Activated CD4-positive, alpha-beta memory T cell treated with anti-CD3 and anti-CD28 coated beads, Interleukin-2, amount 10 ng/mL, durations not matched to agents 7 days and 5 days (primary cell): ENCODE measurements at regions not wholly inside any gene's neighbourhood (a gene's known extent, or its start where the extent isn't known, plus 50 kb on each side); places are given as distances from the start of the nearest gene placed in this dataset.

Source experiments
- CTCF ChIA-PET: fragments of 350-600 bp; sonication (Branson Sonifier 250); formaldehyde crosslinking; loops from one replicate; lab custom pipeline; 2021; ENCODE audit warnings: antibody characterized with exemption, inconsistent platforms; lab: Charles Lee
- POLR2A ChIA-PET: fragments of 350-600 bp; sonication (Branson Sonifier 250); formaldehyde crosslinking; loops from one replicate; lab custom pipeline; 2021; ENCODE audit warnings: antibody characterized with exemption; lab: Charles Lee
- DNase-seq: peaks from one replicate; pipeline ENCODE4 v3.0.0-alpha.2; 2020
- H3K27ac Mint-ChIP-seq: one replicate; pipeline ENCODE4 v1.8.0; 2021; ENCODE audit warnings: mild to moderate bottlenecking, mixed read lengths
- H3K27me3 Mint-ChIP-seq: one replicate; pipeline ENCODE4 v1.8.0; 2021; ENCODE audit warnings: mixed read lengths
- H3K36me3 Mint-ChIP-seq: one replicate; pipeline ENCODE4 v1.8.0; 2021; ENCODE audit warnings: low read depth, mixed read lengths
- H3K4me1 Mint-ChIP-seq: one replicate; pipeline ENCODE4 v1.8.0; 2021; ENCODE audit warnings: mixed read lengths
- H3K4me3 Mint-ChIP-seq: one replicate; pipeline ENCODE4 v1.8.0; 2021; ENCODE audit warnings: mild to moderate bottlenecking, mixed read lengths
- H3K9me3 Mint-ChIP-seq: one replicate; pipeline ENCODE4 v1.8.0; 2021; ENCODE audit warnings: mixed read lengths

DNA sequence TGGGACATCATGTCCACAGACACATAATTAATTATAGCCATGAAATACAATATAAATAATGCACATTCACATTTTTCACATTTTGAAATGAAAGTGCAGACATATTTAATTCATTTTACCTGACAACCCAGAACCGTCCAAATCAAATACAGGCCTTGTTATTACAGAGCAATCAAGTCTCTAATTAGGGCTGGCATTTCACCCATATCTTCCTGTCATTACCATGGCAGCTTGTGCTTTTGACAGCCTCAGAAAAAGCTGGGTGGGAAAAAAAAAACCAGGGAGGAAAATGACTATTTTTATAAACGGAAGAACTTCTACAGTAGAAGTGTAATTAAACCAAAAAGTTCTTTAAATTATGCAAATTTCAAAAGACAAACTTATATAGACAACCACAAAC, 436.4 kb downstream of the FBXO15 start:
- peaks cover 8% of the 10 kb centered on the region for H3K9me3 Mint-ChIP-seq
- H3K27me3 Mint-ChIP-seq, result no peaks in the 10 kb centered on the region
- ChIA-PET POLR2A (no interaction called here), CTCF (no interaction called here)
- no peak overlapping the region for H3K4me3 Mint-ChIP-seq
- H3K36me3 Mint-ChIP-seq, result no peaks in the 10 kb centered on the region
- DNase-seq, result no peak
- H3K4me1 Mint-ChIP-seq, result no peaks in the 10 kb centered on the region
- H3K27ac Mint-ChIP-seq, result no peak overlapping the region

DNA sequence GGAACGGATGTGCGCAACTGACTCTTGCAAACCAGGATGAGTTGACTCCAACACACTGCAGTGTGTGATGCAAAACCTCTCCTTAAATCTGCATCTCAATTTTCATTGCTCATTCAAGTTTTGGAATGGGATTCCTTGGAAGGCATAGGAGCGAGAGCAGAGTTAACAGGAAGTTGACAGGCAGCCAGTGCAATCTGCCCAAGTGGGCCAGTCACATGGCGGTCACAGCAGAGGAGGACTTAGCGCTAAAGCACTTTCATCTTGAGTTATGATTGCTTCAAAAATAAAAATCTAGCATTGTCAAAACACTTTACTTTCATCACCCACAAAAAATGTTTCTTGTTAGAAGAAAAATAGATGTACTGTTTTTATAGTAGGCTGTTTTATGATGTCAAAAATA, 439.0 kb downstream of the FBXO15 start:
- Mint-ChIP-seq H3K9me3 (peaks cover 4% of the 10 kb centered on the region), H3K27me3 (no peaks in the 10 kb centered on the region), H3K4me3 (no peak overlapping the region), H3K36me3 (no peaks in the 10 kb centered on the region), H3K27ac (no peak overlapping the region), H3K4me1 (no peaks in the 10 kb centered on the region)
- DNase-seq, result no peak
- ChIA-PET CTCF (no interaction called here), POLR2A (no interaction called here)

DNA sequence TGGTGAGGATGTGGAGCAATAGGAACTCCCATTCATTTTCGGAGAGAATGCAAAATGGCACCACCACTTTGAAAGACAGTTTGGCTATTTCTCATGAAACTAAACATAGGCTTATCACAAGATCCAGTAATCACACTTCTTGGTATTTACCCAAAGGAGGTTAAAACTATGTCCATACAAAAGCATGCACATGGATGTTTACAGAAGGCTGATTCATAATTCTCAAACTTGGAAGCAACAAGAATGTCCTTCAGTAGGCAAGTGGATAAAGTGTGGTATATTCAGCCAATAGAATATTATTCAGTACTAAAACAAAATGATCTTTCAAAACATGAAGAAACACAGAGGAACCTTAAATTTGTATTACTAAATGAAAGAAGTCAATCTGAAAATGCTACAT, 440.6 kb downstream of the FBXO15 start:
- peaks cover under 1% of the 10 kb centered on the region for H3K9me3 Mint-ChIP-seq
- H3K27ac Mint-ChIP-seq, result no peak overlapping the region
- no peaks in the 10 kb centered on the region for H3K36me3 Mint-ChIP-seq
- no peaks in the 10 kb centered on the region for H3K27me3 Mint-ChIP-seq
- H3K4me1 Mint-ChIP-seq, result no peaks in the 10 kb centered on the region
- POLR2A ChIA-PET, result no interaction called here
- DNase-seq, result no peak
- CTCF ChIA-PET, result no interaction called here
- no peak overlapping the region for H3K4me3 Mint-ChIP-seq

DNA sequence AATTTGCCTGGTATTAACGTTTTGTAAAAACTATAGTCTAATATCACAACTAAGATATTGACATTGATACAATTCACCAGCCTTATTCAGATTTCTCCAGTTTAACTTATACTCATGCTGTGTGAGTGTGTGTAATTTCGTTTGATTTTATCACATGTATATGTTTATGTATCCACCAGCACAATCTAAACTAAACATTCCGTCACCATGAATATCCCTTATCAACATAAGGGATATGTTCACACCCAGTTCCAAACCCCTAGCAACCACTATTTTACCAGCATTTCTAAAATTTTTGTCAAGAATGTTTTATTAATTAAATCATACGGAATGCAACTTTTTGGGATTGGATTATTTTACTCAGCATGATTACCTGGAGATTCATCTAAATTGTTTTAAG, 450.3 kb downstream of the FBXO15 start:
- CTCF ChIA-PET, result no interaction called here
- H3K4me1 Mint-ChIP-seq, result no peaks in the 10 kb centered on the region
- H3K4me3 Mint-ChIP-seq, result no peak overlapping the region
- POLR2A ChIA-PET, result no interaction called here
- no peak overlapping the region for H3K27ac Mint-ChIP-seq
- H3K9me3 Mint-ChIP-seq, result no peaks in the 10 kb centered on the region
- no peaks in the 10 kb centered on the region for H3K27me3 Mint-ChIP-seq
- DNase-seq, result no peak
- no peaks in the 10 kb centered on the region for H3K36me3 Mint-ChIP-seq

DNA sequence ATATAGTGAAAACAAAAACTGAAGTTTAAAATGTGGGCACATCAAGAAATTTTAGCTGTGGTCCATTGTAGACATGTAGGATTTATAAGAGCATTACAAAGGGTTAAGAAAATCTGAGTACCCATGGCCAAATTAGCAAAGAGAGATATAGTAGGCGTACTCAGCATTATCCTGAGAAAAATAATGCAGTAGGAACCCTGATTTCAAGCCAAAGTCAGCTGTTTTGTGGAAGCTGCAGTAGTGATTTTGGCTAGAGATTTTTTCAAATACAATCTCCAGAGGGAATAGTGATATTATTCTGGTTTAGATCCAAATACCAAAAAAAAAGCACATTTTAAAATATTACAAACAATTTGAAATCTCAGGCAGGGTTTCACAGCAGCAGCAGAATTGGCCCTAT, 450.9 kb downstream of the FBXO15 start:
- Mint-ChIP-seq H3K27me3 (no peaks in the 10 kb centered on the region), H3K4me3 (no peak overlapping the region), H3K36me3 (no peaks in the 10 kb centered on the region), H3K27ac (no peak overlapping the region), H3K9me3 (peaks cover 3% of the 10 kb centered on the region), H3K4me1 (no peaks in the 10 kb centered on the region)
- DNase-seq, result no peak
- ChIA-PET CTCF (no interaction called here), POLR2A (no interaction called here)

DNA sequence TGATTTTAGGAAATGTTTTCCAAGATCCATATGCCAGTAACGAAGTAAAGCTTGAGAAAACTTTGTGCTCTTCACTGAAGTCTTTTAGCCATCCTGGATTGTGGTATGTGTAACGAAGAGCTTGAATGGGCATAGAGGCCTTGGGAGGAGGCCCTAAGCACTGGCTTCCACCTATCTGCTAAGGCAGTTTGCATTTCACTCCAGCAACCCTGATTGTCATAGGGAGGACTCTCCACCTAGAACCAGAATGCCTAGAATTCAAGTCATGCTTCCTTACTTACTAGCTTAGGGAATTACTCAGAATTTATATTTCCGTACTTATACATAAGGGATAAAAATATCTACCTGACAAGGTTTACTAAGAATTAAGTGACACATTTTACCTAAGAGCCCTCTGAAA, 451.5 kb downstream of the FBXO15 start:
- no peaks in the 10 kb centered on the region for H3K27me3 Mint-ChIP-seq
- no peaks in the 10 kb centered on the region for H3K36me3 Mint-ChIP-seq

DNA sequence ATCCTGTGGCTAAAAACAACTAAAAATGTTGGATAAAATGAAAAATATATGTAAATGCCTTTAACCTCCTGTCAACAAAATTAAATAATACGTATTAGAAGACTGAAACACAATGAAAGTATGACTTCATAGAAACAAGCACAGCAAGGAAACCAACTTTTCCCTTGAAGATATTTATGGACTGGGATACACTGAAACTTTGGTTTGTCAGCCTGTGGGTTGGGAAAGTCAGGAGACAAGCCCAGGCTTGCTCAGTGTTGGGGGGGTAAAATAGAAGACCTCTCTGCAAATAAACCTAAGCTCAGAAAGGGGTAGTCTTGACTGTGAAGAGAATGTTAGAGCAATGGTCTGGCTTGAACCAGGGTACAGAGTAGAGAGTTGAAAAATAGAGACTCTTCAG, 454.5 kb downstream of the FBXO15 start:
- Mint-ChIP-seq H3K36me3 (no peaks in the 10 kb centered on the region), H3K27ac (no peak overlapping the region), H3K27me3 (no peaks in the 10 kb centered on the region), H3K9me3 (peaks cover 5% of the 10 kb centered on the region), H3K4me3 (no peak overlapping the region), H3K4me1 (no peaks in the 10 kb centered on the region)
- DNase-seq, result no peak
- ChIA-PET POLR2A (no interaction called here), CTCF (no interaction called here)

More for the DNA sequence above, 451.5 kb downstream of the FBXO15 start:
- ChIA-PET POLR2A (no interaction called here), CTCF (no interaction called here)
- peaks cover 5% of the 10 kb centered on the region for H3K9me3 Mint-ChIP-seq
- H3K4me1 Mint-ChIP-seq, result no peaks in the 10 kb centered on the region
- no peak overlapping the region for H3K4me3 Mint-ChIP-seq
- H3K27ac Mint-ChIP-seq, result no peak overlapping the region
- no peak for DNase-seq

DNA sequence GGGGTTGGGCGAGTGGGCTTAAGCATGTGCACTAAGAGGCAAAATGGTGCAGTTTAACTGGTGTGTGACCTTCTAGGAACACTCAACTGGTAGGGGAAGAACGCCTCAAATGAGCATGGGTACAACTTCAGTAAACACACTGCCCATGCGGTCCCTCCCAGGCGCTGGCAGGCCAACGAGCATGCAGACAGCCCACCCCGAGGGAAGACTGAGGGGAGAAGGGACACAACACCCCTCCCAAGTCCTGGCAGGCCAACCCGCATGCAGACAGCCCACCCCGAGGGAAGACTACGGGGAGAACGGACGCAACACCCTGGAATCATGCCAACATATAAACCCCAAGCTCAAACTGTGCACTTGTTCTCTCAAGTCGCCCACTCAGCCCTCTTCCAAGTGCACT, 456.0 kb downstream of the FBXO15 start:
- Mint-ChIP-seq H3K27me3 (no peaks in the 10 kb centered on the region), H3K9me3 (peaks cover 5% of the 10 kb centered on the region), H3K36me3 (no peaks in the 10 kb centered on the region), H3K27ac (no peak overlapping the region), H3K4me3 (no peak overlapping the region), H3K4me1 (no peaks in the 10 kb centered on the region)
- no peak for DNase-seq
- CTCF ChIA-PET, result no interaction called here
- POLR2A ChIA-PET, result no interaction called here

DNA sequence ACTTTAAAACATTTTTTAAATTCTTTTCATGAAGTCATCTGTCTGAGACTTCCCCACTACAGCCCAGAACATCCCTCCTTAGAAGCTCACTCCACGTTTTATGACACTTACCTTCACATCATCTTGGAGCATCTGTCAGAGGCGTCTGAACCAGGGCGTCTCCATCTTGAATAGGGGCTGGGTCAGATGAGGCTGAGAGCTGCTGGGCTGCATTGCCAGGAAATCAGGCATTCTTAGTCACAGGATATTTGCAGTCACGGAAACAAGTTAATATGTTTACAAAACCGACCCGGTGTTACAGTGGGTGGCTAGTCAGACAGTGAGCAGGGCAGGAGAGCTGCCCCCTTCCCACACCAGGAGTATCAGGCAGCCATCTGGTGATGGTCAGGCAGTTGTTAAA, 456.5 kb downstream of the FBXO15 start:
- no peak for DNase-seq
- CTCF ChIA-PET, result no interaction called here
- H3K4me1 Mint-ChIP-seq, result no peaks in the 10 kb centered on the region
- no peak overlapping the region for H3K4me3 Mint-ChIP-seq
- POLR2A ChIA-PET, result no interaction called here
- no peaks in the 10 kb centered on the region for H3K27me3 Mint-ChIP-seq
- H3K27ac Mint-ChIP-seq, result no peak overlapping the region
- no peaks in the 10 kb centered on the region for H3K36me3 Mint-ChIP-seq
- peaks cover 5% of the 10 kb centered on the region for H3K9me3 Mint-ChIP-seq

DNA sequence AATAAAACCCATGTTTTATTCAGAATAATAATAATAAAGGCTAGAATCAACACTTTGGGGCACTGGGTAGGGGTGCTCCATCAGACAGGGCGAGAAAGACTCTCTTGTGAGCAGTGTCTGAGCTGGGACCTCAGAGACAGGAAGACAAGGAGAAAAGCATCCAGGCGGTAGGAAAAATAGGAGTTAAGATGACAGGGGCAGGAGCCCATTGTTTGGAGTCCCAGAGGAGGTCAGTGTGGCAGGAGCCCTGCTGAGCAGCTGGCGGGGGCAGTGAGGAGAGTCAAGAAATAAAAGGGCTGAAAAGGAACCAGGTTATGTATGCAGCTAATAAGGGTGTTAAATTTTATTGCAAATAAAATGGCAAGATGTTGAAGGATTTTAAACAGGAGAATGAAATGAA, 457.4 kb downstream of the FBXO15 start:
- Mint-ChIP-seq H3K9me3 (peaks cover 5% of the 10 kb centered on the region), H3K4me3 (no peak overlapping the region), H3K27me3 (no peaks in the 10 kb centered on the region), H3K36me3 (no peaks in the 10 kb centered on the region), H3K4me1 (no peaks in the 10 kb centered on the region), H3K27ac (no peak overlapping the region)
- ChIA-PET CTCF (no interaction called here), POLR2A (no interaction called here)
- no peak for DNase-seq

DNA sequence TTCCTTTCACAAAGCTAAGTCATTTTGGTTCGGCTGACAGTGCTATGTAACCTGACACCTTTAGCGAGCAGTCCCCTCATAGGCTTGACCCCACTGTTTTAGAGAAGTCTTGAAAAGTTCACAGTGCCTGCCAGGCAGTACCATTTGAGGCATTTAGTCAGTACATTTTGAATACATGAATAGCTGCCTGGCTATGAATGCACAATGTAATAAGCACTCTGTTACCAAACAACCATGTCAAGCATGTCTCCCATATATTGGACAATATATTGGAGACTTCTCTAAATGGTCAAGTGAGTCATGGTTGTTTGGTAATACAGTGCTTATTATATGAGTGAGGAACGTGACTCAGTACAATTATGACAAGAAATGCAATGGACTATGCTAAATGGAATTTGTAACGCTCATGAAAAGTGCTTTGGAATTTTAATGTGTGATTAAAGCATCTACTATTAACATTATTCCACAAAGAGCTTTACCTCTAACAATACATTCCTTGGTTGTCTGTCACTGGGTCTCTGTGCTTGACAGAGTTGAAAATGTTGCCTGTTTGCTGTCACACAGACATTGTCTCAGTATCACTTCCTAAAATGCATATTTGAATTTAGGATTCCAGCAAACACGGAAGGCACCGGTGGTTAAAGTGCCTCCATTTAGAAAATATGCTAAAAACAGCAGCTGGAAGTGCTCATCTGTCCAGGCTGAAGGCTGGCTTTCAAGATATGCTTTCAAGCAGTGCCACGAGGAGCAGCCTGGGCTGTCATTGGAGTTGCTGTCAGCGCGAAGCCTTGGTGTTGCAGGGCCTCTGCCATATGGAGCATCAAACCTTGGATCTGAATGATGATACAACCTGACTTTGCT, 458.6 kb downstream of the FBXO15 start:
- no peak for DNase-seq
- Mint-ChIP-seq H3K9me3 (peaks cover 5% of the 10 kb centered on the region), H3K4me3 (no peak overlapping the region), H3K4me1 (no peaks in the 10 kb centered on the region), H3K27me3 (no peaks in the 10 kb centered on the region), H3K27ac (no peak overlapping the region), H3K36me3 (no peaks in the 10 kb centered on the region)
- CTCF ChIA-PET, result no interaction called here
- POLR2A ChIA-PET, result no interaction called here

DNA sequence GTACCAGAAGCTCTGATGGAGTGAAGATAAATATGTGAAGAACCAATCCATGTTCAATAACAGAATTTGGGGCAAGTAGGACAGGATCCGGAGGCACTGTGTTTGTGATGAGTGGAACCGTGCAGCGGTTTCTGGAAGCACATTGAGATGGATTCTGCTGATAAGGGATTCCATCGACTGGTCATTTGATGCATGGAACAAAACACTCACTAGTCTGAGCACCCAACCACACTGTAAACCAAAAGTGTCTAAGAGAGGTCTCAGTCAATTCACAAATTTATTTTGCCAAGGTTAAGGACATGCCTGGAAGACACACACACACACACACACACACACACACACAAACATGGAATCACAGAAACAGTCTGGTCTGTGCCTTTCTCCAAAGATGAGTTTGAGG, 459.5 kb downstream of the FBXO15 start:
- ChIA-PET CTCF (no interaction called here), POLR2A (no interaction called here)
- H3K4me1 Mint-ChIP-seq, result no peaks in the 10 kb centered on the region
- peaks cover 5% of the 10 kb centered on the region for H3K9me3 Mint-ChIP-seq
- H3K4me3 Mint-ChIP-seq, result no peak overlapping the region
- H3K27ac Mint-ChIP-seq, result no peak overlapping the region
- DNase-seq, result no peak
- no peaks in the 10 kb centered on the region for H3K27me3 Mint-ChIP-seq
- no peaks in the 10 kb centered on the region for H3K36me3 Mint-ChIP-seq

DNA sequence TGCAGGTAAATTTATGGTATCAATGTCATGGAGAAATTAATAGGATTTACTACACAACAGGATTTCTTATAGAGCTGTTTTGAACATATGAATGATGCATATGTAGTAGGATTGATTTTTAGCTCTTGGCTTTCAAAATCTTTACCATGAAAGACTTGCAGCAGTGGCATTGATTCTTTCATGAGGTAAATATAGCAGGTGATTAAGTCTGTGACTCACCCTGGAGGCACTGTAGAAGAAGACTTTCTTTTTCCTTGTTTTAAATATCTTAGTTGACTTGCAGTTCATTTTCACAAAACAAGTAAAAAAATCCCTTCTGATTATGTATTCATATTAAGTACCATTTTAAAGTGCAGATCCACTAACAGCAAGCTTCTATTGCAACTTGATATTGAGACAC, 463.0 kb downstream of the FBXO15 start:
- DNase-seq, result no peak
- no peaks in the 10 kb centered on the region for H3K27me3 Mint-ChIP-seq
- H3K9me3 Mint-ChIP-seq, result no peaks in the 10 kb centered on the region
- H3K36me3 Mint-ChIP-seq, result no peaks in the 10 kb centered on the region
- H3K4me3 Mint-ChIP-seq, result no peak overlapping the region
- ChIA-PET CTCF (no interaction called here), POLR2A (no interaction called here)
- H3K27ac Mint-ChIP-seq, result no peak overlapping the region
- H3K4me1 Mint-ChIP-seq, result no peaks in the 10 kb centered on the region
